GM12872 (cell line): ENCODE measurements at regions not wholly inside any gene's neighbourhood (a gene's known extent, or its start where the extent isn't known, plus 50 kb on each side); places are given as distances from the start of the nearest gene placed in this dataset.

Source experiments
- TF ChIP-seq, protein P1 (sequence below): IDR thresholded peaks from 3 replicates; pipeline ENCODE4 v1.5.1; 2011; ENCODE audit warnings: low read depth, mild to moderate bottlenecking, low read length, moderate library complexity; ENCODE audit not compliant: insufficient read depth

DNA sequence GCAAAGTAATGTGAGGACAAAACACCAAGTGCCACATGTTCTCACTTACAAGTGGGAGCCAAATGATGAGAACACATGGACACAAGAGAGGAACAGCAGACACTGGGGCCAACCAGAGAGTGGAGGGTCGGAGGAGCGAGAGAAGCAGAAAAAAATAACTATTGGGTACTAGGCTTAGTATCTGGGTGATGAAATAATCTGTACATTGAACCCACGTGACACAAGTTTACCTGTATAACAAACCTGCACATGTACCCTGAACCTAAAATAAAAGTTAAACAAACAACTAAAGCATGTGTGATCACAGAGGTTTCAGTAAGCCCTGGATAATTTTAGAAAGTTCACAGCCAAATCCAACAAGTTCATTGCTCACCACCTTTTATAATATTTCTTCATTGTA, 160.1 kb downstream of the TENT4A start:
- TF ChIP-seq, protein P1, sequence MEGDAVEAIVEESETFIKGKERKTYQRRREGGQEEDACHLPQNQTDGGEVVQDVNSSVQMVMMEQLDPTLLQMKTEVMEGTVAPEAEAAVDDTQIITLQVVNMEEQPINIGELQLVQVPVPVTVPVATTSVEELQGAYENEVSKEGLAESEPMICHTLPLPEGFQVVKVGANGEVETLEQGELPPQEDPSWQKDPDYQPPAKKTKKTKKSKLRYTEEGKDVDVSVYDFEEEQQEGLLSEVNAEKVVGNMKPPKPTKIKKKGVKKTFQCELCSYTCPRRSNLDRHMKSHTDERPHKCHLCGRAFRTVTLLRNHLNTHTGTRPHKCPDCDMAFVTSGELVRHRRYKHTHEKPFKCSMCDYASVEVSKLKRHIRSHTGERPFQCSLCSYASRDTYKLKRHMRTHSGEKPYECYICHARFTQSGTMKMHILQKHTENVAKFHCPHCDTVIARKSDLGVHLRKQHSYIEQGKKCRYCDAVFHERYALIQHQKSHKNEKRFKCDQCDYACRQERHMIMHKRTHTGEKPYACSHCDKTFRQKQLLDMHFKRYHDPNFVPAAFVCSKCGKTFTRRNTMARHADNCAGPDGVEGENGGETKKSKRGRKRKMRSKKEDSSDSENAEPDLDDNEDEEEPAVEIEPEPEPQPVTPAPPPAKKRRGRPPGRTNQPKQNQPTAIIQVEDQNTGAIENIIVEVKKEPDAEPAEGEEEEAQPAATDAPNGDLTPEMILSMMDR = no peak

DNA sequence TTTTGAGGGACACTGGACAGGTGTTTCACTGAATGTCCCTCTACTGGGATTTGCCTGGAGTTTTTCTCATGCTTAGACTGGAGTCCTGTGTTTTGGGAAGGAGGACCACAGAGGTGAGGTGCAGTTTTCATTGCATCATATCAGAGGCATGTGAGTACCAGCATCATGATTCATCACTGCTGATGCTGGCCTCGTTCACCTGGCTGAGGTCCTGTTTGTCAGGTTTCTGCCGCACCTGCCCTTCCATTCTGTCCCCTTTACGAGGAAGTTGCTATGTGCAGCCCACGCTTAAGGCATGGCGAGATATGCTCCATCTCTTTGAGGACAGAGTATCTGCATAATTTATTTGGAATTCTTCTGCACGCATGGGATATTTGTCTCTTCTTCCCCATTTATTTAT, 162.1 kb downstream of the TENT4A start:
- TF ChIP-seq, protein P1 = no peak

DNA sequence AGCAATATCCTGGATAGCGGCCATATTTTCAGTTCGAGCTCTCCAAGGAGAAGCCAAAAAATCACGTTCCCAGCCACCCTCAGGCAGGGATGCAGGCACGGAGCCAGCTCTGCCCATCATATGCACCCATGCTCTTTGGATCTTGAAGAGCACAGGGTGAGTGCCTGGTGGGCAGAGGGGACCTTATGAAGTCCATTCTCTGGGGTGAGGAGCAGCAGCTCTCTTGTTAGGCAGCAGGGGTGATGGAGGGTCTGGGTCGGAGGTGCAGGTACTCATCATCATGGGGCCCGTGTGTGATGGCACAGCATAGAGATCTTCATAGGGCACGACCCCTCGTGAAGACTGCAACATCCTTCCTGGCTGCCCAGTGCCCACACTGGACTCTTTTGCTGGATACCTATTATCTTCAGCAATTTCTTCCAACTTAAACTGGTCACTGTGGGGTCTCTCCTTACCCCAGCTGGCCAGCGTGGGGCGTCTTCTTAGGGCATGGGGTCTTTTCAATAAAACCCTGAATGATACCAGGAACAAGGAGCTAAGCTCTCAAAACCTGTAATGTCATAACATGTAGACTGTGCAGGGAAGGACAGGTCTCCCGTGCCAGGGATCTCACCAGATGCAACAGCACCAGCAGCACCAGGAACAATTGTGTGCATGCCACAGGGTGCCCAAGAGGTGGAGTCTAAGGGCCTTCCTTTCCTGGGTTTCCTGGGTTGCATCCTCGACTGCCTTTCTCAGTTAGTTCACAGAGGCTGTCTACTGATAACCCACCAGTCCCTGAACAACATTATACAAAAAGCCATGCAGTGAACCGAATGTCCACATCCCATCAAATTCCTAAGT, 165.0 kb downstream of the TENT4A start:
- TF ChIP-seq, protein P1 = no peak

DNA sequence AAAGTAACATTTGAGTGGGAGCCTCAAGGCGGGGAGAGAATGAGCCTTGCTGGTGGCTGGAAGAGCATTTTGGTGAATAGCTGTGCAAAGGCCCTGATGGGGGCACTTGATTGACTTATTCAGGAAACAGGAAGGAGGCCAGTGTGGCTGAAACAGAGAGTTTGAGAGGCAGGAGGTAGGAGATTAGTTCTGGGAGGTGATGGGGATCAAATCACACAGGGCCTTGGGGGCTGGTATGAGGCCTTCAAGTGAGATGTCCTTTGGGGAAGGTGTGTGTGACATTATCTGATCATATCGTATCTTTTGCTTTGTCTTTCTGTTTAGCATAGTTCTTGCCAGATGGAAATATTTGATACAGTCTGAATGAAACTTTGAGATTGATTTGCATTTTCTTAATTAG, 172.3 kb downstream of the TENT4A start:
- TF ChIP-seq, protein P1 = no peak

DNA sequence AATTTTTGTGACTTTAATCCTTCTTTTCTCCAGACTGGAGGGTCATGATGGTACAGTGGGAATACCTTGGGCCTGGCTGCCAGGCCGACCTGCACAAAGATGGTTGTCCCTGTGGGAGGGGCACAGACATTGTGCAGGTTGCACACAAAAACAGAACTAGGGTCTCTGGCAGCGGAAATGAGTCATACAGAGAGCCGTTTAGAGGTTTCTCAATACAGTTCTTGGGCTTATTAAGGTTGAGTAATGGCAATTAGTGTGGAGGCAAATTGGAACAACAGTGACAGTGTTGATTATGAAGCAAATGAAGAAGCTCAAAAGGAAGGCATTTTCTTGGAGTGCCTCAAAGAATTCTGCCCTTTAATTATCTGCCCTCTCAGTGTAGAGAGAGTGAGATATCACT, 173.6 kb downstream of the TENT4A start:
- TF ChIP-seq, protein P1 = no peak

DNA sequence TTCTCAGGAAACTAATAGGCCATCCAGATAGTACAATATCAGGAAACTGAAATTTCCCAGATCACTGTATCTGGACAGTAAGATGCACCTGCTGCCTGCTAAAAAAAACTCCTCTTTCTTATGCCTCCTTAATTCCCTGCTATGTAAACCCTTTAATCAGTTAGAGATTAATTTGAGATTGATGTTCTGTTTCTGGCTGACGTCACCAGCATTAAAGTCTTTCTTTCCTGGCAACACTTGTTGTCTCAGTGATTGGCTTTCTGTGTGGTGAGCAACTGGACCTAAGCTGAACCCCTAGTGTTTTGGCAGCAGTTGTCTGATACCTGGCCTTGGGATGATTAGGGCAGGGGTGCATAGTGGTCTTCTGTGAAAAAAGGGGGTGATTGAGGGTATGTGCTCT, 175.8 kb downstream of the TENT4A start:
- TF ChIP-seq, protein P1 = no peak

DNA sequence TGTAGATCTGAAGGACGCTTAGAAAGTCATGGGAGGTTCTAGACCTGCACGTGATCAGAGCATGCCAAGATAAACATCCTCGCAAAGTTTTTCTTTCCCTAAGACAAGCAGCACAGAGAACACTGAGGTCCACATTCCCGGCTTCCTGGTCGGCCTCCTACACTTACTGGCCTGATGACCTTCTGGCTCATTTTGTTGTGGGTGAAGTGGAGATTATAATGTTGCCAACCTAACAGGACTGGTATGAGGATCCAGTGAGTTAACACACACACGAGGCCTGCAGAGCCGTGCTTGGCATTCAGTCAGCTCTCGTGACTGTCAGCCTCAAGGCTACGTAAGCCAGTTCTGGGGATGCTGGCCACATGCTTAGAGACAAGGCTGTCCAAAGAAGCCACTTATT, 186.0 kb downstream of the TENT4A start:
- TF ChIP-seq, protein P1 = no peak
